ENCODE measurements at regions not wholly inside any gene's neighbourhood (a gene's known extent, or its start where the extent isn't known, plus 50 kb on each side); places are given as distances from the start of the nearest gene placed in this dataset.
"Not testable (repeated sequence)": the region's sequence is repeated elsewhere in the genome, so short reads cannot be mapped to it uniquely, and the experiment has no call there.

- Histone ChIP-seq H3K27me3 (ENCODE audit: control insufficient read depth in 3 of 3, insufficient read depth in 3 of 3, low read length in 3 of 3) (peaks cover 0 to 5% (median 4%) of the 10 kb centered on the region in 3 donors), H3K9me3 (ENCODE audit: control insufficient read depth in 3 of 3, low read length in 3 of 3) (peaks cover 0 to 3% (median 0%) of the 10 kb centered on the region in 3 donors), H3K27ac (ENCODE audit: low read depth, low read length) (no peak overlapping the region), H3K4me3 (ENCODE audit: low read length in 3 of 3) (no peak overlapping the region), H3K9ac (ENCODE audit: low read depth in 1 of 3, low read length in 3 of 3) (no peak overlapping the region), H3K36me3 (ENCODE audit: control insufficient read depth in 3 of 3, insufficient read depth in 3 of 3, low read length in 3 of 3) (no peaks in the 10 kb centered on the region), H3K4me1 (ENCODE audit: control insufficient read depth in 3 of 3, insufficient read depth in 3 of 3, low read length in 3 of 3) (no peaks in the 10 kb centered on the region)
Measured at GRCh38 chr5:2869471-2869870, 118.0 kb upstream of the IRX2 start.

- no peaks in the 10 kb centered on the region for H3K36me3 ChIP-seq (ENCODE audit: control insufficient read depth in 3 of 3, insufficient read depth in 3 of 3, low read length in 3 of 3)
- H3K27ac ChIP-seq (ENCODE audit: low read depth, low read length): no peak overlapping the region
- peaks cover 0 to 3% (median 0%) of the 10 kb centered on the region in 3 donors for H3K9me3 ChIP-seq (ENCODE audit: control insufficient read depth in 3 of 3, low read length in 3 of 3)
- no peaks in the 10 kb centered on the region for H3K4me1 ChIP-seq (ENCODE audit: control insufficient read depth in 3 of 3, insufficient read depth in 3 of 3, low read length in 3 of 3)
- no peak overlapping the region for H3K4me3 ChIP-seq (ENCODE audit: low read length in 3 of 3)
- no peak overlapping the region for H3K9ac ChIP-seq (ENCODE audit: low read depth in 1 of 3, low read length in 3 of 3)
- peaks cover 0 to 6% (median 5%) of the 10 kb centered on the region in 3 donors for H3K27me3 ChIP-seq (ENCODE audit: control insufficient read depth in 3 of 3, insufficient read depth in 3 of 3, low read length in 3 of 3)
Measured at GRCh38 chr5:2867373-2867933, 116.0 kb upstream of the IRX2 start.

GRCh38 chr5:2866662-2867372 is 115.3 kb upstream of the IRX2 start:
- Histone ChIP-seq H3K27me3 (ENCODE audit: control insufficient read depth in 3 of 3, insufficient read depth in 3 of 3, low read length in 3 of 3) (peaks cover 0 to 6% (median 5%) of the 10 kb centered on the region in 3 donors), H3K4me3 (ENCODE audit: low read length in 3 of 3) (no peak overlapping the region), H3K36me3 (ENCODE audit: control insufficient read depth in 3 of 3, insufficient read depth in 3 of 3, low read length in 3 of 3) (no peaks in the 10 kb centered on the region)

GRCh38 chr5:2865856-2866255 is 114.4 kb upstream of the IRX2 start:
- Histone ChIP-seq H3K9ac (ENCODE audit: low read depth in 1 of 3, low read length in 3 of 3) (no peak overlapping the region), H3K27me3 (ENCODE audit: control insufficient read depth in 3 of 3, insufficient read depth in 3 of 3, low read length in 3 of 3) (peaks cover 0 to 6% (median 5%) of the 10 kb centered on the region in 3 donors), H3K4me3 (ENCODE audit: low read length in 3 of 3) (no peak overlapping the region), H3K4me1 (ENCODE audit: control insufficient read depth in 3 of 3, insufficient read depth in 3 of 3, low read length in 3 of 3) (no peaks in the 10 kb centered on the region), H3K9me3 (ENCODE audit: control insufficient read depth in 3 of 3, low read length in 3 of 3) (peaks cover 0 to 3% (median 0%) of the 10 kb centered on the region in 3 donors), H3K36me3 (ENCODE audit: control insufficient read depth in 3 of 3, insufficient read depth in 3 of 3, low read length in 3 of 3) (no peaks in the 10 kb centered on the region), H3K27ac (ENCODE audit: low read depth, low read length) (no peak overlapping the region)

More at GRCh38 chr5:2866662-2867372, 115.3 kb upstream of the IRX2 start:
- Histone ChIP-seq H3K9me3 (ENCODE audit: control insufficient read depth in 3 of 3, low read length in 3 of 3) (peaks cover 0 to 3% (median 0%) of the 10 kb centered on the region in 3 donors), H3K27ac (ENCODE audit: low read depth, low read length) (no peak overlapping the region), H3K9ac (ENCODE audit: low read depth in 1 of 3, low read length in 3 of 3) (no peak overlapping the region), H3K4me1 (ENCODE audit: control insufficient read depth in 3 of 3, insufficient read depth in 3 of 3, low read length in 3 of 3) (no peaks in the 10 kb centered on the region)

- H3K27me3 ChIP-seq (ENCODE audit: control insufficient read depth in 3 of 3, insufficient read depth in 3 of 3, low read length in 3 of 3): peaks cover 0 to 6% (median 5%) of the 10 kb centered on the region in 3 donors
- H3K9ac ChIP-seq (ENCODE audit: low read depth in 1 of 3, low read length in 3 of 3): no peak overlapping the region
- no peaks in the 10 kb centered on the region for H3K4me1 ChIP-seq (ENCODE audit: control insufficient read depth in 3 of 3, insufficient read depth in 3 of 3, low read length in 3 of 3)
- H3K4me3 ChIP-seq (ENCODE audit: low read length in 3 of 3): no peak overlapping the region
- no peaks in the 10 kb centered on the region for H3K36me3 ChIP-seq (ENCODE audit: control insufficient read depth in 3 of 3, insufficient read depth in 3 of 3, low read length in 3 of 3)
- peaks cover 0 to 3% (median 0%) of the 10 kb centered on the region in 3 donors for H3K9me3 ChIP-seq (ENCODE audit: control insufficient read depth in 3 of 3, low read length in 3 of 3)
- no peak overlapping the region for H3K27ac ChIP-seq (ENCODE audit: low read depth, low read length)
Measured at GRCh38 chr5:2864515-2865105, 113.1 kb upstream of the IRX2 start.

- no peak overlapping the region for H3K27ac ChIP-seq (ENCODE audit: low read depth, low read length)
- H3K9ac ChIP-seq (ENCODE audit: low read depth in 1 of 3, low read length in 3 of 3): no peak overlapping the region
- H3K36me3 ChIP-seq (ENCODE audit: control insufficient read depth in 3 of 3, insufficient read depth in 3 of 3, low read length in 3 of 3): no peaks in the 10 kb centered on the region
- peaks cover 0 to 3% (median 0%) of the 10 kb centered on the region in 3 donors for H3K9me3 ChIP-seq (ENCODE audit: control insufficient read depth in 3 of 3, low read length in 3 of 3)
- peaks cover 0 to 6% (median 5%) of the 10 kb centered on the region in 3 donors for H3K27me3 ChIP-seq (ENCODE audit: control insufficient read depth in 3 of 3, insufficient read depth in 3 of 3, low read length in 3 of 3)
- no peaks in the 10 kb centered on the region for H3K4me1 ChIP-seq (ENCODE audit: control insufficient read depth in 3 of 3, insufficient read depth in 3 of 3, low read length in 3 of 3)
- H3K4me3 ChIP-seq (ENCODE audit: low read length in 3 of 3): no peak overlapping the region
Measured at GRCh38 chr5:2863675-2864433, 112.4 kb upstream of the IRX2 start.

- H3K27ac ChIP-seq (ENCODE audit: low read depth, low read length): no peak overlapping the region
- no peaks in the 10 kb centered on the region for H3K4me1 ChIP-seq (ENCODE audit: control insufficient read depth in 3 of 3, insufficient read depth in 3 of 3, low read length in 3 of 3)
- no peaks in the 10 kb centered on the region for H3K36me3 ChIP-seq (ENCODE audit: control insufficient read depth in 3 of 3, insufficient read depth in 3 of 3, low read length in 3 of 3)
- H3K9ac ChIP-seq (ENCODE audit: low read depth in 1 of 3, low read length in 3 of 3): no peak overlapping the region
- peaks cover 0 to 3% (median 0%) of the 10 kb centered on the region in 3 donors for H3K9me3 ChIP-seq (ENCODE audit: control insufficient read depth in 3 of 3, low read length in 3 of 3)
- no peak overlapping the region for H3K4me3 ChIP-seq (ENCODE audit: low read length in 3 of 3)
- H3K27me3 ChIP-seq (ENCODE audit: control insufficient read depth in 3 of 3, insufficient read depth in 3 of 3, low read length in 3 of 3): peaks cover 0 to 6% (median 5%) of the 10 kb centered on the region in 3 donors
Measured at GRCh38 chr5:2863133-2863532, 111.7 kb upstream of the IRX2 start.

GRCh38 chr5:2862176-2862575 is 110.7 kb upstream of the IRX2 start:
- H3K27ac ChIP-seq (ENCODE audit: low read depth, low read length); H3K36me3 ChIP-seq (ENCODE audit: control insufficient read depth in 3 of 3, insufficient read depth in 3 of 3, low read length in 3 of 3); H3K4me1 ChIP-seq (ENCODE audit: control insufficient read depth in 3 of 3, insufficient read depth in 3 of 3, low read length in 3 of 3); H3K27me3 ChIP-seq (ENCODE audit: control insufficient read depth in 3 of 3, insufficient read depth in 3 of 3, low read length in 3 of 3); H3K9ac ChIP-seq (ENCODE audit: low read depth in 1 of 3, low read length in 3 of 3); H3K9me3 ChIP-seq (ENCODE audit: control insufficient read depth in 3 of 3, low read length in 3 of 3); H3K4me3 ChIP-seq (ENCODE audit: low read length in 3 of 3): not testable (repeated sequence)

GRCh38 chr5:2861605-2862004 is 110.1 kb upstream of the IRX2 start:
- Histone ChIP-seq H3K27me3 (ENCODE audit: control insufficient read depth in 3 of 3, insufficient read depth in 3 of 3, low read length in 3 of 3) (peaks cover 0 to 5% (median 4%) of the 10 kb centered on the region in 3 donors), H3K4me3 (ENCODE audit: low read length in 3 of 3) (no peak overlapping the region), H3K27ac (ENCODE audit: low read depth, low read length) (no peak overlapping the region), H3K4me1 (ENCODE audit: control insufficient read depth in 3 of 3, insufficient read depth in 3 of 3, low read length in 3 of 3) (no peaks in the 10 kb centered on the region), H3K36me3 (ENCODE audit: control insufficient read depth in 3 of 3, insufficient read depth in 3 of 3, low read length in 3 of 3) (no peaks in the 10 kb centered on the region), H3K9ac (ENCODE audit: low read depth in 1 of 3, low read length in 3 of 3) (no peak overlapping the region), H3K9me3 (ENCODE audit: control insufficient read depth in 3 of 3, low read length in 3 of 3) (peaks cover 0 to 3% (median 0%) of the 10 kb centered on the region in 3 donors)

All from skeletal muscle tissue (tissue), 3 donors.